IPS-NIHi11 (cell line): ENCODE measurements at regions not wholly inside any gene's neighbourhood (a gene's known extent, or its start where the extent isn't known, plus 50 kb on each side); places are given as distances from the start of the nearest gene placed in this dataset.
"Not testable (repeated sequence)": the region's sequence is repeated elsewhere in the genome, so short reads cannot be mapped to it uniquely, and the experiment has no call there.

ENCODE experiments used
- DNase-seq: peaks from one replicate; pipeline ENCODE4 v3.0.0; 2012; ENCODE audit warnings: mixed read lengths, low spot score

DNA sequence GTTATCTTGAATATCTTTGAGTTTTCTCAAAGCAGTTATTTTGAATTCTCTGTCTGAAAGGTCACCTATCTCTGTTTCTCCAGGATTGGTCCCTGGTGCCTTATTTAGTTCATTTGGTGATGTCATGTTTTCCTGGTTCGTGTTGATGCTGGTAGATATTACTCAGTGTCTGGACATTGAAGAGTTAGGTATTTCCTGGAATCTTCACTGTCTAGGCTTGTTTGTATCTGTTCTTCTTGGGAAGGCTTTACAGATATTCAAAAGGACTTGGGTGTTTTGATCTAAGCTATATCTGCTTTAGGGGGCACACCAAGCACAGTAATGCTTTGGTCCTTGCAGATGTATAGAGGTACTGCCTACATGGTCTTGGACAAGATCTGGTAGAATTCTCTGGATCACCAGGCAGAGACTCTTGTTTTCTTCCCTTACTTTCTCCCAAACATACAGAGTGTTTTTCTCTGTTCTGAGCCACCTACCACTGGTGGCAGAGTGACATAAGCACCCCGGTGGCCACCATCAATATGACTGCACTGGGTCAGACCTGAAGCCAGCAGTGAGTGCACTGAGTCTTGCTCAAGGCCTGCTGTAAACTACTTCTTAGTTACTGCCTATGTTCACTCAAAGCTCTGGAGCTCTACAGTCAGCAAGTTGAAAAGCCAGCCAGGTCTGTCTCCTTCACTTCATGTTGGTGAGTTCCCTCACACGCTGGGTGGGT lies 193.5 kb upstream of the AMOT start:
- no peak for DNase-seq

DNA sequence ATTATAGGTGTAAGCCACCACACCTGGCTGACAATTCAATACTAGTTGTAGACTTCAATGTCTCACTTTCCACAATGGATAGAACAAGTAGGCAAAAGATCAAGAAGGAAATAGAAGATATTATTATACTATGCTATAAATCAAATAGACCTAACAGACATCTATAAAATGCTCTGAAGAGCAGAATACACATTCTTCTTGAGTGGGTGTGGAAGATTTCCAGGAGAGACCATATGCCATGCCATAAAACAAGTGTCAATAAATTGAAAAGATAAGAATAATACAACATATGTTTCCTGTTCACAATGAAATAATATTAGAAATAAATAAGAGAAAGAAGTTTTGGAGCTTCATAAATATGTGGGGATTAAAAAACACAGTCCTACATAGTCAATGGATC lies 179.3 kb upstream of the AMOT start:
- no peak for DNase-seq

- DNase-seq, result no peak
Measured at GRCh38 chrX:113009837-113010236, 169.2 kb upstream of the AMOT start.

DNA sequence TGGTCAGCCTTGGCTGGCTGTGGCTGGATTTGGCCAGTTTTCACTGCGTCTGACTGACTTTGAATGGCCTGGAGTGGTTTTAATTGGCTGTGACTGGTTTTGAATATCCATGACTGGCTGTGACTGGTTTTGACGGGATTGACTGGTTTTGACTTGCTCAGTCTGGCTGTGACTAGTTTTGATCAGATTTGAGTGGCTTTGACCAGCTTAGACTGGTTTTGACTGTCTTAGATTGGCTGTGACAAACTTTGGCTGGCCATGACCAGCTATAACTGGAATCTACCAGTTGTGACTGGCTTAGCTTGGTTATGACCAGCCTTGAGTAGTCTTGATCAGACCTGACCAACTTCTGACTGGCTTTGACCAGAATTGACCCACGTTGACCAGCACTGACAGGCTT lies 168.4 kb upstream of the AMOT start:
- DNase-seq, result no peak

DNA sequence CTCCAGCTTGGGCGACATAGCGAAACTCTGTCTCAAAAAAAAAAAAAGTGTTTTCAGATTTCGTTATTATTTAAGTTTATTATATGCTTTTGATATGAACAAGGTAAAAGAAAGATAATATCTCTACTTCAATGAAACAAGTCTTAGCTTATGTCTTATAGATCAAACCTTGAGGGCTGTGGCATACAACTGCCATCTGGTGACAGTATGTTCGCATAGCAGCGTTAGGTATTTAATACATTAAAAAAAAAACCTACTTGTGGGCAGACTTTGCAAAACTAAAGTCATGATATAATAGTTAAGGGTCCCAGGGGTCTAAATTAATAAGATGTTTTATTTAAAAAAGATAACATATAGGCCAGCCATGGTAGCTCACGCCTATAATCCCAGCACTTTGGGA lies 161.2 kb upstream of the AMOT start:
- DNase-seq, result no peak

DNA sequence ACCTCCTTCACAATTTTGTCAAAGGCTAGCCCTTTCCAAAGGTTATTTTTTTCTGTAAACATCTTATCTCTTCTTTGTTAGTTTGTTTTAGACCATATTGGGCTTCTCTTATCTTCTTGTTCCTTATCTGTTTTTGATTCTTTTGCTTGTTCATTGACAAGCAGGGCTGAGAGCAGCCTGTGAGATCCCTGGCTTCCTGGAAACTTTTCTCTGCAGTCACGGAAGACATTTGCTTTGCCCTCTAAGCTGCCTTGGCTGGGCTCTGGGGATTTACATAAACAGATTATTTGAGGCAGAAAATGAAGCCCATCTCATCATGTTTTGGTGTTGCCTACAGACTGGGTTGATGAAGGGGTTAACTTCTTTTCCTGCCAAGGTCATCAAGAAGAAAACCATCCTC lies 157.4 kb upstream of the AMOT start:
- no peak for DNase-seq

DNA sequence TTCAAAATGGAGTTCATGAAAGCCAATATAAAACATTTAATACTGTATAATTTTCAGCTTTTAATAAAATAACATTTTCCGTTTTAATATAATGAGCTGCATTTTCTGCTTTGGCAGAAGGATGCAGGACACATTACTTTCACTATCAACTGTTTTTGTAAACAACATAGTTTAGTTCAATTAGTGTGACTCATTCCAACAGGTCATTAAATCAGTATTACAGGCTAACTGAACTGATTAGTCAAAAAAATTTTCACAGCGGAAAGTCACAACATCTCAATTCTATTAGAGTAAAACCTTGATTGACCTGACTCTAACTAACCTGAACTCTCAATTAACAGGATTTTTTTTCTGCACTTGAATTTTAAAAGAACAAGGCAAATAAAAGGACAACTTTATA lies 151.2 kb upstream of the AMOT start:
- DNase-seq, result no peak

GRCh38 chrX:112979879-112980278 lies 139.2 kb upstream of the AMOT start:
- DNase-seq, result no peak

- no peak for DNase-seq
Measured at GRCh38 chrX:112968351-112969133, 127.9 kb upstream of the AMOT start.

- DNase-seq, result no peak
Measured at GRCh38 chrX:112967903-112968302, 127.3 kb upstream of the AMOT start.

- no peak for DNase-seq
Measured at GRCh38 chrX:112967341-112967740, 126.7 kb upstream of the AMOT start.

GRCh38 chrX:112961981-112962380 lies 121.3 kb upstream of the AMOT start:
- DNase-seq, result no peak

GRCh38 chrX:112947981-112948615 lies 107.5 kb upstream of the AMOT start:
- no peak for DNase-seq

GRCh38 chrX:112946227-112946626 lies 105.6 kb upstream of the AMOT start:
- no peak for DNase-seq

DNA sequence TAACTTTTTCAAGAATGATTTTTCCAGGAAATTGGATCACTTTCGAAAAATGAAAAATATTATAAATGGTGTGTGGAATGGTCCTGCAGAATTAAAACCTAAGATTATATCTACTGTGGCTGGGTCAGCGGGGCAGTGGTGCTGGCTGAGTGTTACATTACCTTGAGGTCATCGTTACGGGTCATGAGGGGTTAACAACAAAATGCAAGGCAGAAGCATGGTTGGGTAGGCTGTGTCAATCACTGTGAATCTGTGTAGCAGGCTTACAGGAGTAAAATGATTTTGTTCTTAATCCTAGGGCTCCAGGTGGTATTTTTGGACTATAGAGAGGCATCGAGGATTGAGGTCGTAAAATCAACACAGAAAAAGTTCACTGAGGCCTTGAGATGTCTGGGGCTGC lies 105.2 kb upstream of the AMOT start:
- DNase-seq, result no peak

DNA sequence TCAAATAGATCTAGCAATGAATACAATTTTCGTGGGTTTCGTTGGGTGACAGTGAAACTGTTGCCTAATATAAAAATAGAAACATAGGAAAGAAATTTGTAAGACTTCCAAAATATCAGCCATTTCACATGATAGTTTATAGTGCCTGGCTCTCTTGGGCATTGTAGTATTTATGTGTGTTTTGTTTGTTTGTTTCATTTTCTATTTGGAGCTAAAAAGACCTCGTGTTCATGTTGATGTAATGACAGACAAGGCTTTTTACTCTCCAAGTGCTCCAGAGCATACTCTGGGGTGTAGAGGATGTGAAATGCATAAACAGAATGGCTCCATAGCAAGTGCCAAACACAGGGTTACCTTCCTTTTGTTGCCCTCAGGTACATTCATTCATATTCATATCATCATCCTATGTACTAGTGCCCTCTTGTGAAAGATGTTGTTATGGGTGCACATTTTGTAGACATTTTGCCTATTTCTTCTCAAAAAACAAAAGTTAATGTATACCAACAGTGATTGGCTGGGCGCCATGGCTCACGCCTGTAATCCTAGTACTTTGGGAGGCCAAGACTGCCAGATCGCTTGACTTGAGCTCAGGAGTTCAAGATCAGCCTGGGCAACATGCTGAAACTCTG lies 100.7 kb upstream of the AMOT start:
- no peak for DNase-seq

DNA sequence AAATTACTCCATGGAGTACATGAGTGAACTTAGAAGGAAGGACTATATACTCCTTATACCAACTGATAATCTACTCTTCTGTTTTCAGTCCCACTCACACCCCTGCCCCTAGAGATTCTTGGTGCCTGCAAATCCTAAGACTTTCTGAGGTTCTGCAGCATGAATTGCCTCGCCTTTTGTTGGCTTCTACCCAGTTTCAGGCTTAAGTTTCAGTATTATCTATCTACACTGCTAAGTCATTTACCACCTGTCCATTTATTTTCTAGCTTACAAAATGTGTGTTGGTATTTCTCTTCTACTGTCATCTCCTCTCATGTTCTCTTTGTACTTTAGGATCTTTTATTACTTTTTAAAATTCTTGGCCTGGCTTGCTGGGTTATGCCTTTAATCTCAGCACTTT lies 94.4 kb upstream of the AMOT start:
- no peak for DNase-seq

GRCh38 chrX:112931900-112932299 lies 91.3 kb upstream of the AMOT start:
- DNase-seq, result no peak

- no peak for DNase-seq
Measured at GRCh38 chrX:112931478-112931877, 90.8 kb upstream of the AMOT start.

DNA sequence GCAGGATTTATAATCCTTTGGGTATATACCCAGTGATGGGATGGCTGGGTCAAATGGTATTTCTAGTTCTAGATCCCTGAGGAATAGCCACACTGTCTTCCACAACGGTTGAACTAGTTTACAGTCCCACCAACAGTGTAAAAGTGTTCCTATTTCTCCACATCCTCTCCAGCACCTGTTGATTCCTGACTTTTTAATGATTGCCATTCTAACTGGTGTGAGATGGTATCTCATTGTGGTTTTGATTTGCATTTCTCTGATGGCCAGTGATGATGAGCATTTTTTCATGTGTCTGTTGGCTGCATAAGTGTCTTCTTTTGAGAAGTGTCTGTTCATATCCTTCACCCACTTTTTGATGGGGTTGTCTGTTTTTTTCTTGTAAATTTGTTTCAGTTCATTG lies 82.8 kb upstream of the AMOT start:
- not testable (repeated sequence) for DNase-seq

DNA sequence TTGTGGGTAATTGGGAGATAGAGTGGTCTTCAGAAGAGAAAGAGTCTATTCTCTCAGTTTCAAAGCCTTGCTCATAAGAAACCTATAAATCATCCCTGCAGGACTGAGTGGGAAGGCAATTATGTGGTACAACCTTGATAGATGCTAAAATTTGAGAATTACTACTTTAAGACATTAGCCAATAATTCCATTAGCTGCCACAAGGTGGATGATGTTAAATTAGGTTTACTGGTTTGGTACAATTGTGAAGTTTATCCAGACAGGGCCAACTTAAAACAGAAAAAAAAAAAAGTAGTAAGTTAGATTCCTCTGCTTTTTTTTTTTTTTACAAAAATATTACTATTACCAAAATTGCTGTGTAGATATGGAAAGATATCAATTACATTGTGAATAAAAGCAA lies 73.2 kb upstream of the AMOT start:
- no peak for DNase-seq

DNA sequence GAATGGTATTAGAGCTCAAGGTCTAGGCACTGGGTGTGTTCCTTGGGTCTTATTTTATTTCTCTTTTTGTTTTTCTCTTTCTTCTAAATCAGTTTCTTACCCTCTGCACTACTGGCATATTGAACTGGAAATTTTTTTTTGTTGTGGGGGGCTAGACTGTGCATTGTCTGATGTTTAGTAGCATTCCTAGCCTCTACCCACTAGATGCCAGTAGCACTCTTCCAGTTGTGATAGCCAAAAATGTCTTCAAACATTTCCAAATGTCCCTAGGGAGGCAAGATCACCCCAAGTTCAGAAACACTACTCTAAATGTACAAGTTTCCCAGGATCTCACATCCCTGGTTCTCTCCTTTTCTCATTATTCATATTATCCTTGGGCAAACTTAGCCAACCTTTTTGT lies 69.8 kb upstream of the AMOT start:
- no peak for DNase-seq
